ENCODE measurements at regions not wholly inside any gene's neighbourhood (a gene's known extent, or its start where the extent isn't known, plus 50 kb on each side); places are given as distances from the start of the nearest gene placed in this dataset.
"Not testable (repeated sequence)": the region's sequence is repeated elsewhere in the genome, so short reads cannot be mapped to it uniquely, and the experiment has no call there.

DNA sequence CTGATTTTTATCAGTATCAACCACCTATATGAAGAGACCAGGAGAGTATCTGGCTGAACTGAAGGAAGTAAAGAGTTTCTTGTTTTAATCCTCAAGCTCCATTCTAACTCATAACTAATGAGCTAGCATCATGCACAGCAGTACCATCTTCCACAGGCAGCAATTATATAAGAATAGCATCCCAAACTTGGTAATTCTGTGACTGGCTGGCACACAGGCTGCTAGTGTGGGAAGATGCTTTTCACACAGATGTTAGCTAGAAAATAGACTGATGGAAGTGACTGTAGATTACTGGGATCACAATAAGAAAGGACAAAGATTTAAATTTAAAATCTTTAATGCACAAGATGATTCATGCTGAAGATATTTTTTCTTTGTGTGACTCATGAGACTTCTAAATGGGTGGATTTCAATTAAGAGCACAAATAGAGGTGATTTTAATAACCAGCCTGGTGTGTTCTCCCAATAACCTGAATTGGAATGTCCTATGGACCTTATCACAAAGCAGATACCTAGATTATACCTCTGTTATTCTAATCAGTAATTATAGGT, 417.7 kb upstream of the ATXN7L3B start:
- DNase-seq (ENCODE audit: low read depth in 3 of 3), result no peak

DNA sequence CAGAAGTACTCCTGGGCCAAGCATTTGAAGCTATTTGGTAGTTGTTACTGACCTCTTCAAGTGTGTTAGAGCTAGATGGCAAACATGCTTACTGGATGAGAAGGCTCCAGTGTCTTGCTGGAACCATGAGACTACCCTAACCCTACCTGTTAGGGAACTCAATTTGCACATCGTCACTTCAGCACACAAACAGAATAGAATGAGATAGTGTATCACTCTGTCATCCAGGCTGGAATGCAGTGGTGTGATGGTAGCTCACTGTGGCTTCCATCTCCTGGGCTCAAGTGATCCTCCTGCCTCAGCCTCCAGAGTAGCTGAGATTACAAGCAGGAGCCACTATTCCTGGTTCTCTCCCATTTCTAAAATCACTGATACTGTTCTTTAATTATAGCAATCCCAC, 417.0 kb upstream of the ATXN7L3B start:
- no peak for DNase-seq (ENCODE audit: low read depth in 3 of 3)

DNA sequence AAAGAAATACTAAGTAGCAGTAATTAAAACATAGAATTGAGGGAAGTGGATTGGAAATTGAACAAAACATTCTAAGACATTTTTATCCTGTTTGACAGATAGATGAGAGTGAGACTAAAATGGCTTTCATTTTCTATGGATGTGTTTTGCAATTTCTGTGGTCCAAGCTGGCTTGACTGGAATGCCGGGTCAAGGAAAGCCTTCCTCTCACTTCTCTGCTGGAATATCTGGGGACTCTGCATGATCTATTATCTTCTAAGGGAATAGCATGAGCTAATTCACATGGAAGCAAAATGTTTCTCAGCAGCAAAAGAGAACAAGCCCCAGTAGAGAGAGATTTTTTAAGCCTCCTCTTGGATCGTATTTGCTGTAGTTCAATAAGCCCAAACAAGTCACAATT, 407.9 kb upstream of the ATXN7L3B start:
- DNase-seq (ENCODE audit: low read depth in 3 of 3), result no peak

DNA sequence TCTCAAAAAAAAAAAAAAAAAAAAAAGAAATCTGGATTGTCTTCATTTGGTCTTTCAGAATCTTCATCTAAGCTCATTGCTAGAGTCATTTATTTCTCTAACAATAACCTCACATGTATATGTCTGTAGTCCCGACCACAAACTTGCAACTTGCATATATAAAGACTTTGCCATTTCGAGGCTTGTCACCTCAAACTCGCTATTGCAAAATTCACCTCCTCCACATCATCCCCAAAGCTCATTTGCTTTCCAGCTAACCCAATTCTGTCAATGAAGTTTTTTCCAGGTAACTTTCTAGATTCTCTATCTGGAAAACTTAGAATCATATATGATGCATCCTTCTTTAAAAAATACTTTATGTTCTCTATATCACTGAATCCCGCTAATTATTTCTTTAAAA, 393.2 kb upstream of the ATXN7L3B start:
- no peak for DNase-seq (ENCODE audit: low read depth in 3 of 3)

DNA sequence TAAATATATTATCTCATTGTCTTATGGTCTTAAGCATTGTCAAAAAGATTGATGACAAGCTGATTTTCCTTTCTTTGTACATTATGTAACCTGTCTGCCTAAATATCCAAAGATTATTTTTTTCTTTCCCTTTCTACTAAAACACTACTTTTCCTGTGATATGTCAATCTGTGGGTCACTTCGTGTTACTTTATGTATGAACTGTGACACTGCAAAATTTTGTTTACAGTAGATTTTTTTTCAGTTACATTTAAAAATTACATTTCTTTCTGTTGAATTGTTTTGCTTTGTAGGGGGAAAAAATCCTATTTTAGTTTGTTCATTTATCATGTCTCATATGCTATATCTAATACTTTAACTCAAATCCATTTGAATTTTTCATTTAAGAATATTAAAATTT, 392.3 kb upstream of the ATXN7L3B start:
- no peak for DNase-seq (ENCODE audit: low read depth in 3 of 3)

DNA sequence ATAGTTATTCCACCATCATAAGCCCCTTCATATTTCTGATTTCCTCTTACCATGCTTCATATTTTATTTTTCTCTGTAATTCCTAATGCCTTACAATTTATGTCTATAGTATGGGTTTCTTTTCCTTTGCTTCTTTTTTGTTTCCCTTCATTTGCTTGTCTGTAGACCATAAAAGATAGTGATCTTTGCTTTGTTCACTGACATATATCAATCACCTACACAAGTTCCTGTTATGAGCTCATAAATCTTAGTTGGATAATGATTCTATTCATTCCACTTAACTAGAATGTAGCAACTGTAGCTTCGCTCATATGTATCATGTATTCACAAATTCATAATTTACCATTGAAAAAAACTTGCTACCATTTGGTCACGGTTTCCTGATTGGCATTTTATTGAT, 388.8 kb upstream of the ATXN7L3B start:
- no peak for DNase-seq (ENCODE audit: low read depth in 3 of 3)

DNA sequence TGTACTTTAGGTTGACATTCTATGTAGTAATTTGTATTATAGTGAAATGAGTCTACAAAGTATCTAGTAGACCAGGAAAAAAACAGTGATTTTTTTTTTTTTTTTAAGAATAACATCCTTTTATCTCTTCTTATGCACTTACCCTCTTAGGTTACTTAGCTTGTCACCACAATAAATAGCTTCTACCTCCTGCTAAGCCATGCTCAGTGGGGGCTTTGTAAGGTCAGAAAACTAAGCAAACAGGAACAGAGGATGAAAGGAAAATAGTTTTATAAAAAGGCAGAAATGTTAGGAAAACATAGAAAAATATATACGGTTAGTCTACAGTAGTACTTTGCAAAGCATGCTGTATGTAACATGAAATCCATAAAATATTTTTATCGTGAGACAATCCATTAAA, 385.3 kb upstream of the ATXN7L3B start:
- no peak for DNase-seq (ENCODE audit: low read depth in 3 of 3)

DNA sequence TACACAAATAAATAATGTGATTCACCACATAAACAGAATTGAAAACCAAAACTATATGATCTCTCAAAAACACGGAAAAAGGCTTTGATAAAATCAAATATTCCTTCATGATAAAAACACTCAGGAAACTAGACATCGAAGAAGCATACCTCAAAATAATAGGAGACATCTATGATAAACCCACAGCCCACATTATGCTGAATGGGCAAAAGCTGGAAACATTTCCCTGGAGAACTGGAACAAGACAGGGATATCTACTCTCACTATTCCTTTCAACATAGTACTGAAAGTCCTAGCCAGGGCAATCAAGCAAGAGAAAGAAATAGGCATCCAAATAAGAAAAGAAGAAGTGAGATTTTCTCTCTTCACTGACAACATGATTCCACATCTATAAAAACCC, 371.5 kb upstream of the ATXN7L3B start:
- DNase-seq (ENCODE audit: low read depth in 3 of 3), result no peak

DNA sequence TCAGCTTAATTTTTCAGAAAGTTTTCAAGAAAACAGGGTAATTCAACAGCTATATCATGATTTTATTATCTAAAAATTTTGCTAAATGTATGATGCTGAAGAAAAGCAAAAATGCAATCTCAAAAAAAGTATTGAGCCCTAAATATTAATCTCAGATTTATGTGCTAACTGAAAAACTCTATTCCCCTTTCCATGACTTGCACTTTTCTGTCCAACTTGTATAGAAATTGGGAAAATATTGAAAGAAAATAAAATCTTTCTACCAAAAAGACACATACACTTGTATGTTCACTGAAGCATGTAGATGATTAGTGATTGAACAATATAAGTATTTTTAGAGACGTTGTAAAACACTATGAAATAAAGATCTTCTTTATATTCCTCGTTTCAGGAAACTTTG, 368.0 kb upstream of the ATXN7L3B start:
- no peak for DNase-seq (ENCODE audit: low read depth in 3 of 3)

DNA sequence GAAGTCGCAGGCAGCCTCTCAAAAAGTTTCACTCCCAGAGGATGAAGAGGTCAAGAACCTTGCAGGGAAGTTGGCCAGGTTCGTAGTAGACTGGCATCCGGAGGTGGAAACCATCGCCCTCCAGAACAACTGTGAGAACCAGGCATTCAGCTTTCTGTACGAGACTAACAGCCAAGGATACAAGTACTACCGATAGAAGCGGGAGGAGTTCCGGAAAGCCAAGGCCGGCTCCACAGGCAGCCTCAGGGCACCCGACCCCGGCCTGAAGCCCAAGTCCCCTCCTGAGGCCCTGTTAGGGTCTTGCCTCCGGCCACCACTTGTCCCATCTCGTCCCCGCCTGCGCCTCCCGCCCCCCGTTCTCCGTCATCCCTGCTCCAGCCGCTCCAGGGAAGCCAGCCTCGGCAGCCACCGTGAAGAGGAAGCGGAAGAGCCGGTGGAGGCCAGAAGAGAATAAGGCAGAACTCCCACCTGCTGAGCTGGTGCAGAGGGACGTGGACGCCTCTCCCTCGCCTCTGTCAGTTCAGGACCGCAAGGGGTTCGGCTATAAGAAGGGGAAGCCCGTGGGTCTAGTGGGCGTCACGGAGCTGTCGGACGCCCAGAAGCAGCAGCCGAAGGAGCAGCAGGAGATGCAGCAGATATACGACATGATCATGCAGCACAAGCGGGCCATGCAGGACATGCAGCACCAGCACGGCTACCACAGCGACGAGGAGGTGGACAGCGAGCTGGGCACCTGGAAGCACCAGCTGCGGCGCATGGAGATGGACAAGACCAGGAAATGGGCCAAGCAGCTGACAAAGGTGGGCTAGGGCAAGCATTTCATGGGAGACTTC, 366.8 kb upstream of the ATXN7L3B start:
- DNase-seq (ENCODE audit: low read depth in 3 of 3), result no peak

DNA sequence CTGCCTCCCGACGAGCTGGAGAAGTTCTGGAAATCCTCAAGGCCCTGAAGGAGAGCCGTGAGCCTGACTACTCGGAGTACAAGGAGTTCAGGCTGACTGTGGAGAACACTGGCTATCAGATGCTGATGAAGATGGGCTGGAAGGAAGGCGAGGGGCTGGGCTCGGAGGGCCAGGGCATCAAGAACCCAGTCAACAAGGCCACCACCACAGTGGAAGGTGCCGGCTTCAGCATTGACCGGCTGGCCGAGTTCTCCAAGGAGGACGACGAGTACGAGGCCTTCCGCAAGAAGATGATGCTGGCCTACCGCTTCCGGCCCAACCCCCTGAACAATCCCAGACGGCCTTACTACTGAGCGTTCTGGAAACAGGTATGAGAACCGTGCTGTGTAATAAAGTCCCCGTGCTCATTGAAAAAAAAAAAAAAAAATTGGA, 366.1 kb upstream of the ATXN7L3B start:
- DNase-seq (ENCODE audit: low read depth in 3 of 3), result no peak

DNA sequence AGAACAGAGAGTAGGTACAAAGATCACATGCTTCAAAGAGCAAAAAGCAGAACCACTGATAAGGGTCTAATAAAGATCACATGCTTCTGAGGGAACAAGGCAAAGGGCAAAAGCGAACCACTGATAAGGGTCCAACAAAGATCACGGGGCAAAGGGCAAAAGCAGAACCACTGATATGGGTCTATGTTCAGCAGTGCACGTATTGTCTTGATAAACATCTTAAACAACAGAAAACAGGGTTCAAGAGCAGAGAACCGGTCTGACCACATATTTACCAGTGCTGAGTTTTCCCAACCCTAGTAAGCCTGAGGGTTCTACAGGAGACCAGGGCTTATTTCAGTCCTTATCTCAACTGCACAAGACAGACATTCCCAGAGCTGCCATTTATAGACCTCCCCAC, 362.7 kb upstream of the ATXN7L3B start:
- not testable (repeated sequence) for DNase-seq (ENCODE audit: low read depth in 3 of 3)

DNA sequence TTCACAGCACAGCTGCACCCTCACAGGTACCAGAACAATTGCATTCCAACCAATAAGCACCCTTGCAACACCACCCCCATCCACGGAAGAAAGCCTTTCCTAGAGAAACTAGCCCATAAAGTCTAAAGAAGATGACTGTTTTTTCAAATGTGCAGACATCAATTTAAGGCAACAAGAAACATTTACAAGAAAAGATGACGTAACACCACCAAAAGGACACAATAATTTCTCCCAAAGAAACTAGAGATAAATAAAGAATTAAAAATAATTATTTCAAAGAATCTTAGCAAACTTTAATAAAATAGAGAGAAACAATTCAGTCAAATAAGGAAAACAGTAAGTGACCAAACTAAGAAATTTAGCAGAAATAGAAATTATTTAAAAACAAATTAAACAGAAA, 352.3 kb upstream of the ATXN7L3B start:
- DNase-seq (ENCODE audit: low read depth in 3 of 3), result no peak

DNA sequence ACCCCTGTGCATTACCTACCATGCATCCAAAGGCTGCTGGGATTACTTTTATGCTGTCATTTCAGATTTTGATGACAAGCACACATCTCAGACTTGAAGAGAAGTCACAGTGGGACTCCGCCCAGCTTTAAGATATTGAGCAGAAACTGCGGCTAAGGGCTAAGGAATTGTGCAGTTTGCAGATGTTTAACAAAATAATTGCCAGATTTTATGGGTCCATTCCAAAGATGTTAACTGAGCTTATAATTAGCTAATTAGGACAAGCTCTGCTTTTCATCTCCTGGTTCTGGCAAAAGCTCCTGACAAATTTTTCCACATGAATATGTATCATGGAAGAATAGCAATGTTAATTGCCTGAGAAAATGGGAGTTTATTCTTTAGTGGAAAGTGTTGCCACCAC, 344.4 kb upstream of the ATXN7L3B start:
- no peak for DNase-seq (ENCODE audit: low read depth in 3 of 3)

DNA sequence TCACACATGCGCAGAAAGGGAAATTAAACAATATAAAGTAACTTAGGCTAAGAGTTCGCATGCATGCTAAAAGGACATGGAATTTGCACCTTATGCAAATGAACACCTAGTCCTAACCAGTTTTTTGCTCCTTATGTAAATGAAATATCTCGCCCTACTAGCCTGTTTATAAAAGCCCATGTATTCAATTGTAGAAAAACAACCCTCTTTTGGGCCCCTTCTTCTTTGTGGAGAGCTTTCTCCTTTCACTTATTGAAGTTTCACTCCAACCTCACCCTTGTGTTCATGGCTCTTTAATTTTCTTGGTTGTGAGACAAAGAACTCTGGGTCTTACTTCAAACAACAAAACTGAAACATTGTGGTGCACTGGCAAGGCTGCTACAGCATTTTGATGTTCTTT, 333.4 kb upstream of the ATXN7L3B start:
- no peak for DNase-seq (ENCODE audit: low read depth in 3 of 3)

DNA sequence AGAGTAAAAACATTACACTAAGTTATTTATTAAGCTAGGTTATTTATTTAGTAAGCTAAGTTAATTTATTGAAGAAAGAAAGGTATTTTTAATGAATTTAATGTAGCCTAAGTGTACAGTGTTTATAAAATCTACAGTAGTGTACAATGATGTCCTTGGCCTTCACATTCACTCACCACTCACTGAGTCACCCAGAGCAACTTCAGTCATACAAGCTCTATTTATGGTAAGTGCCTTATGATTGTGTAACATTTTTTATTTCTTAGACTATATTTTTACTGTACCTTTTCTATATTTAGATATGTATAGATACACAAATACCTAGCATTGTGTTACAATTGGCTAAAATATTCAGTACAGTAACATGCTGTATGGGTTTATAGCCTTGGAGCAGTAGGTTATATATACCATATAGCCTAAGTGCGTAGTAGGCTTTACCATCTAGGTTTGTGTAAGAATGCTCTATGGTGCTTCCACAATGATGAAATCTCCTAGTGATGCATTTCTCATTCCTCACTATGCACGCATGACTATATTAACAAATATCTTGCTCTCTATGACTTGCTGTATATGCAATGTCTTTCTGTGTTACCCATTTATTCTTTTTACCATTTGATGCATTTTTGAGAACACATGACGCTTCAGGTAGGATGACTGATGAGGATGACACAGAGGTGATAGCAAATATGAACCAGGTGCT, 309.6 kb upstream of the ATXN7L3B start:
- DNase-seq (ENCODE audit: low read depth in 3 of 3), result no peak

DNA sequence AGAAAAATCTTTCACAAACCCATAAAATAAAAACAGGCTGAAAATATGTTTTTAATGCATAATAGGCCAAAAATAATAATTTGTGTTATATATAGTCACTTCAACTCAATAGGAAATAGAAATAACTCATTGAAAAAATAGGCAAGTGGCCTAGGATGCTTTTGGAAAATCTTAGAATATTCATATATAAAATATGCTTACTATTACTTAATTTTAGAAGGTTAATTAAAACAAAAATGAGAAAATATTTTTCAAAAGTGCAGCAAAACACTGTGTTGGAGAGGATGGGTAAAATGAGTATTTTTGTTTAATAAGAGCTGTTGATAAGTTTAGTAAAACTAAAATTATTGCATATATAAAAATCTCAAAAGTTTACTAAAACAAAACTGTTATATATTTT, 308.0 kb upstream of the ATXN7L3B start:
- no peak for DNase-seq (ENCODE audit: low read depth in 3 of 3)

DNA sequence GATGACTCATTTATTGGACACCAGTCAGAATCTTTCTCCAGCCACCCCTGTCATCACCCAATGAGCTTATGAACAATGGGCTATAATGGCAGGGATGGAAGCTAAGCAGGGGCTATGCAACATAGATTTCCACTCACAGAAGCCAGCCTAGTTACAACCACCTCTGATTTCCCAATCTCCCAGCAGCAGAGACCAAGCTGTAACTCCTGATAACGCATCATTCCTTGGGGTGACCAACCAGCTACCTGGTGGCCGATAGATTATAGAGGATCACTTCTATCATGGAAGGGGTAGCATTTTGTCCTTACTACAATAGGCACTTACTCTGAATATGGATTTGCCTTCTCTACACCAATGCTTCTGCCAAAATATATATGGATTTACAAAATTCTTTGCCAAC, 302.3 kb upstream of the ATXN7L3B start:
- DNase-seq (ENCODE audit: low read depth in 3 of 3), result no peak

DNA sequence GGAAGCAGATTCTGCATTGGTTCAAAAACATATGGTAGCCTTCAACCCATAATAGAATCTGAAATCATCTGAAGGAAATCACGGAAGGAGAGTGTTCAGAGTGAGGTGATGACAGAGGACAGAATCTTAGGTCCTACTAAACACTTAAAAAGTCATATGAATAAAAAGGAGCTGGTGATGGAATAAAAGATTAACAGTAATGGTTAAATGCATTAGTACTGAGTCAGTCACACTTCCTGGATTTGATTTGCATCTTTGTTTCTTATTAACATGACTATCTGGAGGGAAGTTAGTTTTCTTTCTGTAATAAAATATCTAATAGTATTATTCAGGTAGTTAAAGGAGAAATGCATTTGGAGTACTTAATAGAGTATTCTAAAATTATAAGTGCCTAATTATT, 296.3 kb upstream of the ATXN7L3B start:
- DNase-seq (ENCODE audit: low read depth in 3 of 3), result no peak

DNA sequence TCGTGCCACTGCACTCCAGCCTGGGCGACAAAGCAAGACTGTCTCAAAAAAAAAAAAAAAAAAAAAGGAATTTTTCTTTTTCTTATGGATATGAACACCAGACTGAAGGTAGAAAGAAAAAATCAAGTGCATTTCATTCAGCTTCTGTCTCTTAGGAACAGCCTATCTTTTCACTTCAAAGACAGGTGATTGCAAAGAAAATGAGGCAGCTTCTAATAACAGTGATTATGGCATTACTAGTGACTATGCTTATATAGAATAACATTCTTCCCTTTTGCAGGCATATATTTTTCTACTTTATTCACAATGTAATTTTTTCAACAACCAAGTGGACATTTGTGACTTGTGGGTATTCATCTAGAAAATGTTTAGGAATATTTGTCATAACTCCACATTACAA, 295.5 kb upstream of the ATXN7L3B start:
- no peak for DNase-seq (ENCODE audit: low read depth in 3 of 3)

DNA sequence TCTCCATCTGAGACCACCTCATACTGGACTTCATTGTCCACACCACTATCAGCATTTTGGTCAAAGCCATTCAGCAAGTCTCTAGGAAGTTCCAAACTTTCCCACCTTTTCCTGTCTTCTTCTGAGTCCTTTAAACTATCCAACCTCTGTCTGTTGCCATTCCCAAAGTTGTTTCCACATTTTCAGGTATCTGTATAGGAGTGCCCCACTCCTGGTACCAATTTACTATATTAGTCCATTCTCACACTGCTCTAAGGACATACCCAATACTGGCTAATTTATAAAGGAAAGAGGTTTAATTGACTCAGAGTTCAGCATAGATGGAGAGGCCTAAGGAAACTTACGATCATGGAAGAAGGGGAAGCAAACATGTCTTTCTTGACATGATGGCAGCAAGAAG, 292.2 kb upstream of the ATXN7L3B start:
- DNase-seq (ENCODE audit: low read depth in 3 of 3), result no peak

DNA sequence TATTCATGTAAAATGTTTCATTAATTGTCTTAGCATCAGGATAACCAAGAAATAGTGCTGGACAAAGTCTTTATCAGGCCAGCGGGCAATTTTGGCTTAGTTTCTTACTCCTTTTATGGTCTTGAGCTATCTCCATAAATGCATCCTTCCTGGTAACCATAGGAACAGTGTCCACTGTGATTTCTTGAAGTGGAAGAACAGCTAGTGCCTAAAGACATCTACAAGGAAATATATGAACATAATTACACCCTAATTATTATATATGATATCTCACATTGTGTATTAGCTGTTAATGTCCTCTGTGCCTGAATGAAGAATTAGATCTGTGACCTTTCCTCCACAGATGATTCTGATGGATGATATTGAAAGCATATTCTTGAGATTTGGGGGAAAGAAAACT, 286.7 kb upstream of the ATXN7L3B start:
- no peak for DNase-seq (ENCODE audit: low read depth in 3 of 3)

DNA sequence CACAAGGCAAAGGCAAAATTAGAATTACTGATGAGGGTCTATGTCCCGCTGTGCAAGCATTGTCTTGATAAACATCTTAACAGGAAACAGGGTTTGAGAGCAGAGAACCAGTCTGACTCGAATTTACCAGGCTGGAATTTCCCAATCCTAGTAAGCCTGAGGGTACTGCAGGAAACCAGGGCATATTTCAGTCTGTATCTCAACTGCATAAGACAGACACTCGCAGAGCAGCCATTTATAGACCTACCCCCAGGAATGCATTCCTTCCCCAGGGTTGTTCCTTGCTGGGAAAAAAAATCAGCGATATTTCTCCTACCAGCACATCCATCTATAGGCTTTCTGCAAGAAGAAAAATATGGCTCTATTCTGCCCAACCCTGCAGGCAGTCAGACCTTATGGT, 283.8 kb upstream of the ATXN7L3B start:
- DNase-seq (ENCODE audit: low read depth in 3 of 3), result not testable (repeated sequence)
